Left cardiac atrium (tissue), 4 donors: ENCODE measurements at regions not wholly inside any gene's neighbourhood (a gene's known extent, or its start where the extent isn't known, plus 50 kb on each side); places are given as distances from the start of the nearest gene placed in this dataset.
A peak's percentile ranks its signal among the peaks of the same experiment; 100 is the strongest.
"Not testable (repeated sequence)": the region's sequence is repeated elsewhere in the genome, so short reads cannot be mapped to it uniquely, and the experiment has no call there.

Source experiments
- ATAC-seq, 2 donors: fragments of 200-7000 bp; cut with Tn5 transposase; one replicate each; pipeline ENCODE4 v1.9.1; 2020; ENCODE audit warnings: mild to moderate bottlenecking in 2 of 2, moderate library complexity in 2 of 2
- DNase-seq: peaks from one replicate; pipeline ENCODE4 v3.0.0-alpha.2; 2020
- intact Hi-C, 2 donors: fragments of 100-400 bp; cut with DNase I; formaldehyde crosslinking; loops; one replicate each; pipeline versions ENCODE4 v1.14.1 to v1.15.1; 2022 to 2023
- donor health status: DM: no; HTN: yes; CAD: no.
- donor health status: DM: no; HTN: yes; CAD: no; lungs with severe emphysema.
- donor health status: DM: yes; HTN: yes; CAD: no.
- donor health status: Dilated cardiomyopathy.

DNA sequence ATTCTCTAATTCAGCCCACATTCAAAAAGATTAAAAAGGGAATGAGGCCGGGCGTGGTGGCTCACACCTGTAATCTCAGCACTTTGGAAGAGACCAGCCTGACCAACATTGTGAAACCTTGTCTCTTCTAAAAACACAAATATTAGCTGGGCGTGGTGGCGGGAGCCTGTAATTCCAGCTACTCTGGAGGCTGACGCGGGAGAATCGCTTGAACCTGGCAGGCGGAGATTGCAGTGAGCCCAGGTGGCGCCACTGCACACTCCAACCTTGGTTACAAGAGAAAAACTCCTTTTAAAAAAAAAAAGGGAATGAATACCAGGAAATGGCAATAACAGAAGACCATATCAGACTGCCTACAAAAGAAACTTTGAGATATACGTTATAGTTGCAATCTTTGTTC, 1244.5 kb downstream of the PCDH9 start:
- intact Hi-C loops = no loop called here
- ATAC-seq (no peak), DNase-seq (no peak)

DNA sequence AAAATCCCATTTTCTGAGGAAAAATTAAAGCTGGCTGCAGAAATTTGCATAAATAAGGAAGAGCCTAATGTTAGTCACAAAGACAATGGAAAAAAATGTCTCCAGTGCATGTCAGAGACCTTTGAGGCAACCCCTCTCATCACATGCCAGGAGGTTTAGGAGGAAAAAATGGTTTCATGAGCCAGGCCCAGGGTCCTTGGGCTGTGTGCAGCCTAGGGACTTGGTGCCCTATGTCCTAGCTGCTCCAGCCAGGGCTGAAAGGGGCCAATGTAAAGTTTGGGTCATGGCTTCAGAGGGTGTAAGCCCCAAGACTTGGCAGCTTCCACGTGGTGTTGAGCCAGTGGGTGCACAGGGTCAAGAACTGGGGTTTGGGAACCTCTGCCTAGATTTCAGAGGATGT, 1252.6 kb downstream of the PCDH9 start:
- ATAC-seq = no peak
- DNase-seq = no peak
- intact Hi-C loops = no loop called here

DNA sequence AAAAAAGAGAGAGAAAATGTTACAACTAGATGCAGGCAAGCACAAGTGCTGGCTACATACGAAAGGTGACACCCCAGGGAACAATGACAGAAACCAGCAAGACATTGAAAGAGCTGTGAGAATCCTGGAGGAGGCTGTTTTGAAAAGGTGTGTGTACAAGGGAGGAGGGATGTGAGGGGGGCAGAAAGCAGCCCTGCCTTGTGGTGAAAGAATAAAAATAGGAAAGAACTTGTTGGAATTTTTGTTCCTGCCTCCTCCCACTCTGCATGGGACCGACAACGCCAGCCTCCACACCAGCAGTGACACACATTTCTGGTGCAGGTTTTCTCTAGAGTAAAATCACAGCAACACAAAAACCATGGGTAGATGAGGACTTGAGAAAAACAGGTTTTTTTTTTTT, 1258.6 kb downstream of the PCDH9 start:
- ATAC-seq (no peak), DNase-seq (no peak)
- intact Hi-C loops = no loop called here

DNA sequence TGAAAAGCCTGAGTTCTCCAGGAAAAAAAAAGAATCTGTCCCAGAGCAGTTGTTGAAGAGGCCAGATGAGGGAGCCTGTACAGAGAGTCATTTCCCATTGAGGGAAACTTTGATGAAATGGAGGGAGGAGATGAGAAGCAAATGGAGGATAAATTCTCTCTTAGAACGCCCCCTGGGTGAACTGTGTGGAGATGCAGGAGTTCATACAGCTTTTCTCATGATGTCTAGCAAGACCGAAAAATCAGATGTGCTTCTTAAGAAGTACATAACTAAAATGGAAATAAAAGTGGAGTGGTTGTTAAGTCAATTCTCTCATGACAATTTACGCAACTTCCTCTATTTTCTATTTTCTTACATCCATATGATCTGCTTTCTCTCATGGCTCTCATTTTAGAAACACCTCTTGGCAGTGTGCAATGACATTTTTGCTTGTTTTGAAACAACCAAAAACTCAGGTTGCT, 1263.1 kb downstream of the PCDH9 start:
- no peak for ATAC-seq
- DNase-seq = no peak
- intact Hi-C loops = no loop called here

DNA sequence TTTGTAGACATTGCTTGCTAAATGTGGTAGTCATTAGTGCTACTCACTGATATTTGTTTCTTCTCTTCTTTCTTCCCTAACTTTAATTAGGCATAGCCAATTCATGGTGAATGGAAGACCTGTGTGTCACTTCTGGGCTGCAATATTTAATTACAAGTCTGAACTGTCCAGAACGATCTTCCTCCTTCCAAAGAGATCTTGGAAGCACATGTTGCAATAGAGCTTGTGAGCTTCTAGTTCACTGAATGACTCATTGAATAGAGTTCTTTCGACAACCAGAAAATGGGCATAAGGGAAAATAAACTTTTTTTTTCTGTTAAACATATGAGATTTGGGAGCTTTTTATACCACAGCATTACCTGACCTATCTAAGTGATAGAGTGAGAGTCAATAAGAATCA, 1264.6 kb downstream of the PCDH9 start:
- ATAC-seq (no peak), DNase-seq (no peak)
- intact Hi-C loops = no loop called here

DNA sequence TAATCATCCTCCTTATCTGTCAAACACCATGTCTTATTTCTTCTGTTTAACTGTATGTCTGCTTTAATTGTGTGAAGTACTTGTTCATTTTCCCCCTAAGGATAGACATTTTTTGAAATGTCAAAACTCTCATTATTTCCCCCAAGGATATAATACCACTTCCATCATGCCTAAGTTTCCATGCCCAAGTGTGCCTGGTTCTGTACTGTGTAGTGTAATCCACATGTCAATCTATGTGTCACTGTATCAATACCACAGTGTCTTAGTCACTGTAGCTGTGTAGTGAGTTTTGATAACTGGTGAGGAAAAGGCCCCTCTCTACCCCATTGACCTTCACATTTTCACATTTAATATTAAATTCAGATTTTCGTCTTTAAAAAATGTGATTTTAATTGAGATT, 1265.5 kb downstream of the PCDH9 start:
- intact Hi-C loops = no loop called here
- DNase-seq = no peak
- ATAC-seq = no peak

DNA sequence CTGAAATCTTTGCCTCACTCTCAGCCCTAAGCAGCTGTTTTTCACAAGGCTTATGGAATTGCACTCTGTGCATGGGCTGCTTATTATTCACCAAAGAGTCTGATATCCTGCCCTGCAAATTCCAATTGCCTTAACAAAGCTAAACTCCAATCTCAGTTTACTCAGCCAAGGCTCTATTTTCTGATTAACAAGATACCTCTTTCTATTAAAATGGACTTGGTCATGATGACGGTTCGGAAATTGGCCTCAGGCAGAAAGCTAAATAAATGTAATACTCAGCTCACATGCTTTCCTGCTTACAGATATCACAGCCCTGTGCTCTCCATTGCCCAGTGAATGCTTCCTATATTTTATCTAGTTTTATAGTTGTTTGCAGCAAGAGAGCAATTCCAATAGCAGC, 1270.8 kb downstream of the PCDH9 start:
- intact Hi-C loops = no loop called here
- ATAC-seq (no peak), DNase-seq (no peak)

DNA sequence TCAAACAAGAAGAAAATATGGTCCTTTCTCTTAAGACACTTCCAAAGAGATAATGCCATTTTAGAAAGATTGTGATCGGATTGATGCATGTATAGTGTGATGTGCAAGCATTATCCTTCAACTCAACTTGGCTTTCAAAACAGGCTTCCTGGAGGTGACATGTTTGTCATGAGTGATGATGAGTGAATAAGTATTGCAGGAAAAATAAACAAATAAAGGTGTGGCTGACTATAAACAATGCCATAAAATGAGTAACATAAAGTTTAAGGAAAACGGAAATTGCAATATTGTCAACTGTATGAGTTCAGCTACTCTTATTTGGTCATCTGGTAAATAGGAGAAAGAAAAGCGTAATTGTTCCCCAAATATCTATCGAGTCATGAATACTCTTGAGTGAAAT, 1283.7 kb downstream of the PCDH9 start:
- DNase-seq (no peak), ATAC-seq (no peak)
- intact Hi-C loops = no loop called here

DNA sequence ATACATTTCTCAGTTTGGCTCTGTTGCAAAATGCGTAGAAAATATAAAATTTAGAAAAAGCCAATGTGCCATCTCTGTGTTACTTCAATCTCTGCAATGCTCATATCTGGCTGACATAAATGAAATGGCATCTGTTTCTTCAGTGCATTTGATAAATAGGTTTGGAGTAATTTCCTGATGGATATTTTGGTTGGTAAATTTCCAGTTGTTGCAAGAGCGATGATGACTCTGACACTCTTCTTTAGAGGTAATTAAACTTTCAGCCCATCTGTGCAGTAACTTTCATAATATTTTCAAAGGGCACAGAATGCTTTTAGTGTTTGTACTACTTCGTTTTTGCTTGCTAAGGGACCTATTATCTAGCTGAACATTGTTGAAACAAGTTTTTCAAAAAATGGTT, 1286.4 kb downstream of the PCDH9 start:
- peak in 1 of 2 donors; percentile 62 for ATAC-seq
- intact Hi-C loops = no loop called here
- no peak for DNase-seq

DNA sequence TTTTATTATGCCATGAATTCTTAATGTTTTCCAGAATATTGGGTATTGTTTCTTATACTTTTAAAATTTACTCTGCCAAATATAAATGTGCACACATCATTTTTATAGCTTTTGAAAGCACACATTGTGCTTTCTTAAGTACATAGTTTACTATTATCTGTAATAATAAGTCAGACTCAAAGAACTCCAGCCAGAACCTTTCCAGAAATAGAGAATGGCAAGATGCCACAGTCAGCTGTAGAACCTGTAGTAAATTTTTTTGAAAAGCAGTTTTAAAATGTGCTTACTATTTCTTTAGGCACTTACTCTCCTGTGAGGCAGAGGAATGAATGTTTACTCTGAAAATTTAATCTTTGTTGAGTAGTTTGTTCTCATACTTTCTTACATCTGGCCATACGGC, 1287.1 kb downstream of the PCDH9 start:
- intact Hi-C loops = no loop called here
- ATAC-seq = peak in 1 of 2 donors; percentile 70
- DNase-seq = no peak

DNA sequence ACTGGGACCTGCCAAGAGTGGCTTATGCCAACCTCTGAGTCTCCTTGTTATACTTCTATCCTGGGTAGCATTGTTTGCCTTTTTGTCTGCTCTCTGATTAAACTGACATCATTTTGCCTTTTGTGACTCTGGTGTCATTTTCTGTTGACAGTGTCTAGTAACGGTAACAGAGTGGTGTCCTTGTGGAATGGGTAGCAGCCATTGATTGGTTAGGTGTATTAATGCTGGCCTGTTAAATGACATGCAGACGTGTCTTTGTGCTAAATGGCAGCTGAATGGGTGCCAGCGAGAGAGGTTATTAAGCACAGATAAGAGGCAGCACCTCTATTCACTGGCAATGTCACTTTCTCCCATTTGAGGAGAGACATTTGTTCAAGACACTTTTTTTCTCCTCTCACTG, 1289.4 kb downstream of the PCDH9 start:
- peak; percentile 15 to 73 for ATAC-seq
- peak; percentile 53 for DNase-seq
- intact Hi-C loops = no loop called here

DNA sequence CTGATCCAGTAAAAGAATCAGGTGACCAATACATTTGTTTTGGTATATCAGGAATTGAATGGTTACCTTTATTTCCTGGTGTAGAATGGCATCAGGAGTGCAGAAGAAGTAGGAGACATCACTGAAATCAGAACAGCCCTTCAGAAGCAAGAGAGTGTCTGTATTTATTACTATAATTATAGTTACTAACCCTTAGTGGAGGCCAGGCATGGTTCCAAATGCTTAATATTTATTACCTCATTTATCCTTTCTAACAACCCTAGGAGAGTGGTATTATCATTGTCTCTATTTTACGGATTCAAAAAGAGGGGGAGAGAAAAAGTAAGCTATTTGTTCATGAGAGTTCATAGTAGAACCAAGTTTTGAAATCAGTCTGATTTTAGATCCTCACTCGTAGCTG, 1292.9 kb downstream of the PCDH9 start:
- intact Hi-C loops = no loop called here
- no peak for DNase-seq
- ATAC-seq = no peak

DNA sequence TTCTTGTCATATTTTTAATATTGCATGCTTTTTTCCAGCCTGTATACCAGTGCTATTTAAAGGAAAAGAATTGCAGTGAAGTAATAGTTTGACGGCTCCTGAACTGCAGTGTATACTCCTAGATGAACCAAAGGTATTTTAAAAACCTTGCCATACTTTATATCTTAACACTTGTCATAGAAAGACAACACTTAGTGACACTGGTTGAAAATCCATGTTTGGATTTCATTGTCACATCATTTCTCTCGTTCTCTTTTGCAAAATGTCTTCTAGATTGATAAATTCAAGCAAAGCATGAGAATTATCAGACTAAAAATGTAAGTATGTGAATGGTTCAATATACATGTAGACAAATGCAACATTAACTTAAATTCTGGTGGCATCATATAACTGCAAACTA, 1293.9 kb downstream of the PCDH9 start:
- intact Hi-C loops = no loop called here
- ATAC-seq (no peak), DNase-seq (no peak)

DNA sequence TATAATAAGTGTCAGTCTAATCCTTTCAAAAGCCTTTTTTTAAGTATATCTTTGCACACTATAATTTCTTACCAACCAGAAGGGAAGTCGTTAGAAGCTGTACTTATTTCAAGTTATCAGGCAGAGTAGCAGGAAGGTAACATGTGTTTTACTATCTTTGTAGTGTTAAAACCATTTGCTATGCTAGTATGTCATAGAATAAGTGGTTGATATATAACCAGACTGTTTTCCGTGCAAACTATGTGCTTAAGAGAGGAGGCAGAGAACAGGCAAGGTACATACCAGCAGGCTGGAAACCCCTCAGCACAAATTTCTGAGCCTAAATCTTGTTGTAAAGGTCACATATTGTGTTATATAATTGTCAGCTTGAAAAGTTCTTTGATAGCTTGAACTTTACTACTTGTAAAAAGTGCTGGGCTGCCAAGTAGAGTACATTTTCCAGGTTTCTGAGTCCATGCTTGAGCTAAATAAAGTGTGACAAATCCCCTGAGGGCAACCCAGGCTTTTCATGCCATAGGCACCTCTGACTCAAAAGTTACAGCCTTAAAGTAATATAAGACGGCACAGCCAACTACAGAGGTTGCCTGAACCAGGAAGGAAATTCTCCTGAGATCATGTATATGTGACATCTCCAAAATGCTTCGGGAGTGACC, 1297.4 kb downstream of the PCDH9 start:
- DNase-seq (no peak), ATAC-seq (no peak)
- intact Hi-C loops = no loop called here

DNA sequence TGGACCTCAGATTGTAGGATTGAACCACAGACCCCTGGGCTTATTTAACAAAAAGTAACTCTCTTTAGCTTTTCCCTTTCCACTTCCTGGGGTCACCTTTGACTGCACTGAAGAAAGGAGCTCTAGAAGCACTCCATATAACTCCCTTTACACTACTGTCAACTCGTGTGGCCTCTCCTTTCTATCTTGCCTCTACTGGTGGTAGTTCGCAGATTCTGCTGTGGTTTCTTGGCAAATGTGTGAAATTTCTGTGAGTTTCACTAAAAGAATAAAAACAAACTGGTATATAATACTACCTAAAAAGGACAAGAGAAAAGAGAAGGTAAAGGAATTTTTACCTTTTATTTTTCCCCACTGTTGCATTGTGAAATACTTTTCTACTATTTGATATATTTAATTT, 1298.1 kb downstream of the PCDH9 start:
- intact Hi-C loops = no loop called here
- DNase-seq (no peak), ATAC-seq (no peak)

DNA sequence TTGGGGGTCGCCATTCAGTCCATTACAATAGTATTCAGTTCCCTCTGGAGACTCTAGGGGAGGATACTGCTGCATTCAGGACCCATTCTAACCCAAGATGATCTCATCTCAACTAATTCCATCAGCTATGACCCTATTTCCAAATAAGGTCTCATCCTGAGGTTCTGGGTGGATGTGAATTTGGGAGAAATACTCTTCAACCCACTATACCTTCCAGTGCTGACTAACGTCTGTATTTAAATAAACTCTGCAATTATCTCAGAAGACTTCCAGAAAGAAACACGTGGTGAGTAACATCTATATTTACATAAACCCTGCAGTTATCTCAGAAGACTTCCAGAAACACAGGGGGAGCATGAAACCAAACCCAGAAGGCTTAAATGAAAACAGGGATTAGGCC, 1300.7 kb downstream of the PCDH9 start:
- intact Hi-C loops = no loop called here
- no peak for ATAC-seq
- DNase-seq = no peak

DNA sequence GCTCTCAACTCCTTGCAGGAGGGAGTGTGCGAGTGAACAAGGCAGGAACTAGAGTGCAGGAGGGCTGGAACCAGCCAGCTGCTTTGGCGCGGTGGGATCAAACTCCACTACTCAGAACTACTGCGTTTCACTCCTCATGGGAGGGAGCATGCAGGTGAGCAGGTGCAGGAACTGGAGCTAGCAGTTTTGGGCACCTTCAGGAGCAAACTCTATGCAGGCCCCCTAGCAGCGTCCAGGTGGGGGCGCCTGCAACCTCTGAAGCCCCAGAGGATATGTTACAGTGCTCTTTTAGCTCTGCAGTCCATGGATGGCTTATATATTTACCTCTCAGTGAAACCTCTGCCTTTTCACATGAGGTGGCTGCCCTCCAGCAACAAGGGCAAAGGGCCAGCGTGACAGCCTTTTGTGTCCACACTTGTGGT, 1303.4 kb downstream of the PCDH9 start:
- DNase-seq (peak; percentile 23), ATAC-seq (peak; percentile 76 to 86)
- intact Hi-C loops = no loop called here

DNA sequence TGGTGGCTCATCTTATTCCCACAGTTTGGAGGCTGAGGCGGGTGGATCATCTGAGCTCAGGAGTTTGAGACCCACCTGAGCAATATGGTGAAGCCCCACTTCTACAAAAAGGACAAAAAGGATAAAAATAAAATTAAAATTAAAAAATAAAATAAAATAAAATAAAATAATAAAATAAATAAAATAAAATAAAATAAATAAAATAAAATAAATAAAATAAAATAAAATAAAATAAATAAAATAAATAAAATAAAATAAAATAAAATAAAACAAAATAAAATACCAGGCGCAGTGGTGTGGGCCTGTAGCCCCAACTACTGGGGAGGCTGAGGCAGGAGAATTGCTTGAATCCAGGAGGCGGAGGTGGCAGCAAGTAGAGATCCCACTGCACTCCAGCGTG, 1307.3 kb downstream of the PCDH9 start:
- intact Hi-C loops, ATAC-seq, DNase-seq: not testable (repeated sequence)

DNA sequence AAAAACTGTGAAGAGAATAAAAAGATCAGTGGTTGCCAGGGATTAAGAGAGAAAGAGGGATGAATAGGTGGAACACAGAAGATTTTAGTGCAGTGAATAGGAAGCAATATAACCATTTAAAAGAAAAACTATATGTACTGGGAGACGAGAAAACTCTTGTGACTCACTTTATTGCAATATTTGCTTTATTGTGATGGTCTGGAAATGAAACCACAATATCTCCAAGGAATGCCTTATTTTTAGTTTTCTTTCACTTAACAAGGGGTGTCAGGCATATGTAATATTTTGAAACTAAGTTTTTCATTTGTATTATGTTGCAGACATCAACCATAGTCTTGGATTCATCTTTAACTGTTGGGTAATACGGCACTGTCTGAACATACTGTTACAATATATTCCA, 1308.2 kb downstream of the PCDH9 start:
- no peak for DNase-seq
- no peak for ATAC-seq
- intact Hi-C loops = no loop called here

DNA sequence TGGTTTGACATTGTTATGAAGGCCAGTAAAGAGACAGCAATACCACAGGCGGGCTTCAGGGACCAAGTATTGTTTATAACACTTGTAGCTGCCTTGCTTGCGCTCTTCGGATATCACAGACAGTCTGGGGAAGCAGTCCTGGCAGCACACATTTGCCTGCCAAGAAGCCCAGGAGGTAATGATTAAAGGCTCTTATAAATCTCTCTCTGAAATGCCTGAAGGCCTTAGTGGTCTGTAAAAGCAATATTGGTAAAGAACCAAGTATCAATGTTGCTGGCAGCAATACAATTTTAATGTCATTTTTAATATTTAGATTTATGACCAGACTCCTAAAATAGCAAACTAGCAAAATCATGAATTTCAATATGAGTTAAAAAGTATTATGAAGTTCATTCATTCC, 1312.4 kb downstream of the PCDH9 start:
- intact Hi-C loops = loop anchor here in 1 of 2 donors (10.0 kb wide), 1 partner anchor 1307 kb away; no protein-coding TSS in a partner anchor
- DNase-seq (no peak), ATAC-seq (no peak)

DNA sequence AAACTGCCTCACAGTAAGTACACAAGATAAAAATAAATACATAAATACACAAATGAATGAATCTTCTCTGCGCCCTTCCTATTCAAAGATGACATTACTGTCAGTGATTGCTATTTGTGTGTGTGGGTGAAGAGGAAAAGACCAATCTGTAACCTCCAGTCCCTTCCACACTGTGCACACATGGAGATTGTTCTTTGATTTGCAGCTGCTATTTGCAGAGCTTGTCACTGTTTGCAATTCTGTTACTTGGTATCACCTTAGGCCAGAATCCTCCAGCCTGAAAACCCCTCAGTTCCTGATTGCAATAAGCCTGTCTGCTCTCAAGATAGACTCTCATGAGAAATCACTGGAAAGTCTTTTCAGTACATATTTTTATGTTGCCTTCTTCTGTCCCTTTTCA, 1314.9 kb downstream of the PCDH9 start:
- intact Hi-C loops = loop anchor here in 1 of 2 donors (10.0 kb wide), 1 partner anchor 1310 kb away; no protein-coding TSS in a partner anchor
- DNase-seq (no peak), ATAC-seq (no peak)

DNA sequence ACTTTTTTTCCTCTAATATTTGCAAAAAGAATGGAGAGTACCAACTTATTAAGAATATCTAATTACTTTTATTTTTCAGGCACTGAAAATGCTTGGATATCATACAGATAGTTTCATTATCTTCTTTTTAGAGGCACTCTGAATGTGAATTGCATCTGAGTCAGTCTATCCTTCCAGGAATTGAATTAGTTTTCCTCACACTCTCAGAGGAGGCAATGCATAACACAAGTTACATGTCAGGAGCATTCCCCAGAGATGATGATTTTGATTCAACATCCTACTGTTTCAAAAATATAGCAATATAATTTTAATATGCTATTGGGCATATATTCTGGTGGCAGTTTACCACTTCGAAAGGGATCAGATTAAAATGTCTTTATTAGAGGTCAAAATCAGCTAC, 1315.4 kb downstream of the PCDH9 start:
- intact Hi-C loops = loop anchor here in 1 of 2 donors (10.0 kb wide), 1 partner anchor 1310 kb away; no protein-coding TSS in a partner anchor
- ATAC-seq = peak in 1 of 2 donors; percentile 32
- no peak for DNase-seq
